ENCODE measurements at regions not wholly inside any gene's neighbourhood (a gene's known extent, or its start where the extent isn't known, plus 50 kb on each side); places are given as distances from the start of the nearest gene placed in this dataset.

DNA sequence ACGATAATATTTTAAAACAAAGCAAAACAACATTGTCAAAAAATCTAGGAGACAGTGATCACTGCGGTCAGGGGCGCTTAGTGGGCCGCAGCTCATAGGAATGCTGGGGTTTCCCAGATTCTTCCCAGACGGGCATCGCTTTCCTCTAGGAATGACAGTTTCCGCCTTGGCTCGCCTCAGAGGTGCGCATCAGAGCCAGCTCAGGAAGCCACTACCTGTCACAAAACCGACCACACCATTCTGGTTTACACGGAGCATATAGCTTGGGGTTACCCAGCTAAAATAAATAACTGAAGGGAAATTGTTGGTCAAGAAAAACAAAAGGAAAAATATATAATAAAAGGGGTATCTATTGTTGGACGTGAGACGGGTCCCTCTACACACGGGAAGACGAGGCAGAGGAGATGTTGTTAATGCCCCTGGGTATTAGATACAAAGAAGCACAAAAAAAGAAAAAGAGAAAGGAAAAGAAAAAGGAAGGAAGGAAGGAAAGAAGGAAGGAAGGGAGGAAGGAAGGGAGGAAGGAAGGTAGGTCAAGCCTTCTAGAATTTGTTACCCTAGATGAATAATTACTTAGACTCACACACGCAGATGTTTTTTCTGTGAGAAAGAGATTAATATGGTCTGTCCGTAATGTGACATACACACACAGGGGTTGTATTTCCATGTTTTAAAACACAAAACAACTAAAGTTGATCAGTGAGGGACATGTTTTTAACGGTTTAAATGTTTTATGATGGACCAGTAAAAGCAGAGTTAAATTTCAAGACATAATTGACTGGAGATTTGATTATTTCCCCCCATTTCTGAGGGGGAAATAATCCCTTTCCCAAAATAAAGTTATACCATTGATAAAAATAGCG is 292.4 kb upstream of the NFE2L3 start:
- DNase-seq (ENCODE audit: low spot score), result no peak

DNA sequence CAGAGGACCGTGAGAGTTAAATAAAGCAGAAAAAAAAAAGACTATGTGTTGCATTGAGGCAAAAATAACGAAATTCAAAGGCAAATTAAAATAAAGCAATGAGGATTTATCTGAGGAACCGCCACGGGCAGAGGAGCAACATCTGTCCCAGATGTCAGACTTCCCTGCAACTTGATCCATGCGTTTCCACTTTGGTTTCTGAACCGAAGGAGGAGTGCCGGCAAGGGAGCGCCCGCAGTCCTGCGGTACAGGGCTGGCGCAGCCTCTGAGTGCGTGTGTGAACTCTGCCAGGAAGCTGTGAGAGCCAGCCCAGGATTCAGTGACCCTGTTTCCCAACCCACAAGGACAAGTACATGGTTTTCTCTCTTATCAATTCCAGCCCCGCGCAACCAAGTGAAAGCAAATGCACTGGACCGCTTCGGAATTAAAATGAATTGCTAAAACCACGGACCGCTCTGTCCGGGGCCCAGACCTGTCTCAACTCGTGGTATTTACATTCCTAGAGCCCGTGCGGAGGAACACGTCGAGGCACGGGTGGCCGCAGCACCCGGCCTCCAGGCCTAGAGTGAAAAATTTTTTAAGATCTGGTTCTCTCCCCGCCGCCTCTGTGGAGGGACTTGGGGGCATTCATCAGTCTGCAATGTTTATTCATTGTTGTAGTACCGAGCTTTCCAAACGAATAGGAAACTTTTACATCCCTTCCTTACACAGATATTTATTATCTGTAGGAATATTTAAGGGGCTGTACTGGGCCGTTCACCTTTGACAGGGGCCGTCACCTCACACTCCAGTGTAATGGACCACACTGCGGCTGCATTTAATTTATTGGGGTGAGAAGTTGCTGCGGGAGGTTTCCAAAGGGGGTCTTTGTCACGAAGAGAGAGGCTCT is 291.5 kb upstream of the NFE2L3 start:
- DNase-seq (ENCODE audit: low spot score), result no peak

DNA sequence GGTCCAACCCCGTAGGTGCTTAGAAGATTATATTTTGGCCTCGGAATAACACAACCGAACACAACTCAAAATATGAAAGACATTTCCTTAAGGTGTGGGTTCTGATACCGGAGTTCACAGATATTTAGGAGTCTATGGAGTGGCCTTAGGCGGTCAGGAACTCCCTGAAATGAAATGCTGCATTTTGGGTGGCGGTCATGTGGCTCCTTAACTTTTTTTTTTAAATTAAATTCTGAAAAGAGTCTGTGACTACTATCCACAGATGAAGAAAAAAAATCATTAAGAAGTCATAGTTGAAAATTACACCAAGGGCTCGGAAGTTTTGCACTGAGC is 290.9 kb upstream of the NFE2L3 start:
- no peak for DNase-seq (ENCODE audit: low spot score)

DNA sequence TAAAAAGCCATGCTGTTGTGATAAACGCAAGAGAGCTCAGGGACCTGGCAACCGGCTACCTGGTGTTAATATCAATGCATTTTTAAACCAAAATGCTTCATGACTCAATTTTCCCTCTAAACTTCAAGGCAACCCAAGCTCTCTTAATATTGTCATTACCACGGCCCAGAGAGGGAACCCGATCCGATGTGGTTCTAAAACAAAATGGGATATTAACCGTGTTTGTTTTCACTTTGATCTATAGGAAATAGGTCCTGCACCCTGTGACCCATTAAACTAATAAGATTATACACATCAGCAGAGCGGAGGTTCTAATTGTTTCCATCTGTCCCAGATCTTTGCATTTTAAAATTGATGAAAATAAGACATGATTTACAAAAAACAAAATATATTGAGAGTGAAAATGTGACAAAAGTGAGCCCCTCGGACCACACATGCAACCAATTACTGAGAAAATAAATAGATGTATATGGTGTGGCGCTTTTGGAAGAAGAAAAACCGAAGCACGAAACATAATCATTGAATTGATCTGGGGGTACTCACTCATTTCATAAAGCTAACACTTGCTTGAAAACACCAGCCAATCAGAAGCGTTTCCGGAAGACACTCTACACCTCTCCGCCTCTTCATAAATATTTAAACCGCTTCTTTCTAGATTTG is 290.3 kb upstream of the NFE2L3 start:
- DNase-seq (ENCODE audit: low spot score), result no peak

DNA sequence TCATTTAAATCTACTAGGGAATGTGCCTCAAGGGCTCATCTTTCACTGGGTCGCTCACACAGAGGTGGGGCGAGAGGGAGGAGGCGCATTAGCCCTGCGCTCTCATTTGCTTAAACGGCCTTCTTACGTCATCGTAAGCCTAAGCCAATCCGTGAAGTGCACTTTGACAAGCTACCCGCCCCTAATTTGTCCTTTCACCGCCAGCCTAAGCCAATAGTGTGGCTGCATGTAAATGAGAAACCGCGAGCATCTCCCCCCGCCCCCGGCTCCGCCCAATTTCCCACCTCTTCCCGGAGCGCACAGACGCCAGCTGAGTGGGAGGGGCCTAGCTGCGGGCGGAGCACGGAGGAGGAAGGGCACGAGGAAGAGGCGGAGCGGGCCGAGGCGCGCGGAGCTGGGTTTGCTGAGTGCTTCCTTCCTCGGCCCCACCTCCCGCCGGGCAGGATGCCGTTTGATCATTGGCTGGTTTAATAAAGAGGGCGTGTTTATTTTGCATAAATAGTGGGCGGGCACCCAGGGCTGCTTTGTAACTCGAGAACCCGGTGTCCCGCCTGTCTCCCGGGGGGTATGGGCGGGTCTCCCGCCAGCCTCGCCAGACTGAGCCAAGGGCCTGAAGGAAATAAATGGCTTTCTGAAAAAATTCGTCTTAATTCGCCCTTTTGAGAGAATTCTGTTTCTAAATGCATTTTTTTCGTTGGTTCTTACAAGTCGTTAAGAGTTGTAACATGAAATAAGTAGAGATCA is 289.6 kb upstream of the NFE2L3 start:
- no peak for DNase-seq (ENCODE audit: low spot score)

- DNase-seq (ENCODE audit: low spot score), result no peak
Observed at GRCh38 chr7:25863005-25863728, 288.8 kb upstream of the NFE2L3 start.

- DNase-seq (ENCODE audit: low spot score), result no peak
Observed at GRCh38 chr7:25863729-25864110, 288.3 kb upstream of the NFE2L3 start.

- DNase-seq (ENCODE audit: low spot score), result no peak
Observed at GRCh38 chr7:25864511-25864910, 287.5 kb upstream of the NFE2L3 start.

GRCh38 chr7:25864943-25865751 is 286.9 kb upstream of the NFE2L3 start:
- DNase-seq (ENCODE audit: low spot score), result no peak

DNA sequence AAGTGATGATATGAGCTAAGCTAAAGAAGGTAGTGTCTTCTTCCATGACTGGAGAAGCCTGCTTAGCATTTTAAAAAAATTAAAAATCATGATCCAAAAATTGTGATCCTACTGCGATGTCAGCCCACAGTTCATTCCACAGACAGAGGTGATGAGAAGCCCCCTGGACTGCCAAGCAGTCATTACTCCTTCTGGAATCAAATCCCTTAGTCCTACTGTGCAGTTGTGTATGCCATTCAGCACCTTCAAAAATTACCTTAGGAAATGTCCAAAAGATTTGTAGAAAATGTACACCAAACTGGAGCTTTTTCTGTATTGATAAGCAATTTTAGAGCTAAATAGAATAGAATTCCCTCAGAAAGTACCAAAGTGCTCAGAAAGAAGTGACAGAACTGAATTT is 283.5 kb upstream of the NFE2L3 start:
- no peak for DNase-seq (ENCODE audit: low spot score)

DNA sequence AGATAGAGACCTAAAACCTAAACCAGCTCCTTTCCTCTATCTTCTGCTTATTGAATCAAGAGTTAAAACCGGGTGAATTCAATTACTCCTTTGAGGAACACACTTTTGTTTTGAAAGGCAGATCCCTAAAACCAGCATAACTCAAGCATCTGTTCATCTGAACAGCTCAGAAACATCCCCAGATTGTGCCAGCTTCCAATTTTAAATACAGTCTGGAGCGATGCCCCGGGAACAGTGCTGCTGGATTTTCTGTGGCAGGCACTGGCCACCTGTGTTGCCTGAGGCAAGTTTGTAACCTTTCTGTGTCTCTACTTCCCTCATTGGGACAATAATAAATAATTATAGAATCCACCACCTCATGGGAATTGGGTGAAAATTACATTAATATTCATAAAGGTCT is 281.4 kb upstream of the NFE2L3 start:
- no peak for DNase-seq (ENCODE audit: low spot score)

- no peak for DNase-seq (ENCODE audit: low spot score)
Observed at GRCh38 chr7:25876092-25876491, 275.9 kb upstream of the NFE2L3 start.

GRCh38 chr7:25877802-25878789 is 273.9 kb upstream of the NFE2L3 start:
- DNase-seq (ENCODE audit: low spot score), result no peak

- DNase-seq (ENCODE audit: low spot score), result no peak
Observed at GRCh38 chr7:25879799-25880198, 272.2 kb upstream of the NFE2L3 start.

DNA sequence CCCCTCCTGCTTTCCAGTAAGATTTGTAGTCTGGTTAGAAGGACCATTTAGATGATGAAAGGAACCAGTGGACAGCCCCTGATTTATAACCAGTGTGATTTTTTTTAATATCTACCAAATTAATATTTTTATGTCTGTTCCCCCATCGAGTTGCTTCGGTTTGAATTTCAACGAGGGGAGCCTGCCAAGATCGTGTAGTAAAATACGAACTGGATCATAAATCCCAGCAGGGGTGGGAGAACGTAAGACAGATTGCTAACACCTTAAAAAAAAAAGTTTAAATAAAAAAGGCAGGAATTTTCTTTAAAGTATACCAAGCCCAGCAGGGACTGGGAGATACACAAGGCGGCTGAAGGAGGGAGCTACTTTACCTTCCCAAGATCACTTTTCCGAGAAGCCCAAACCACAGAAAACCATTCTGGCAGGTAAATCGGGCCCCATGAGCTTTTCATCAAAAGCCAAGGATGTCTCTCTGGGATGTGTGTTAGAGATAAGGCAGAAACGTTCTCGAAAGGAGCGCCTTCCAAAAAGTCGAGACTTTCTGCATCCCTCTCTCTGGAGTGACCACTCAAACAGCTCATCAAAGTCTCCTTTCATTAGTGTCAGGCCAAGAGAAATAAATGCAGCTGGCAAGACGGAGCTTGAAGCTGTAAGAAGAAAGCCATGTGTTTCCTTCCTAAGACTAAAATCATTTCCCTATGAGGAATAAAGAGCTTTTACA is 270.5 kb upstream of the NFE2L3 start:
- DNase-seq (ENCODE audit: low spot score), result no peak

DNA sequence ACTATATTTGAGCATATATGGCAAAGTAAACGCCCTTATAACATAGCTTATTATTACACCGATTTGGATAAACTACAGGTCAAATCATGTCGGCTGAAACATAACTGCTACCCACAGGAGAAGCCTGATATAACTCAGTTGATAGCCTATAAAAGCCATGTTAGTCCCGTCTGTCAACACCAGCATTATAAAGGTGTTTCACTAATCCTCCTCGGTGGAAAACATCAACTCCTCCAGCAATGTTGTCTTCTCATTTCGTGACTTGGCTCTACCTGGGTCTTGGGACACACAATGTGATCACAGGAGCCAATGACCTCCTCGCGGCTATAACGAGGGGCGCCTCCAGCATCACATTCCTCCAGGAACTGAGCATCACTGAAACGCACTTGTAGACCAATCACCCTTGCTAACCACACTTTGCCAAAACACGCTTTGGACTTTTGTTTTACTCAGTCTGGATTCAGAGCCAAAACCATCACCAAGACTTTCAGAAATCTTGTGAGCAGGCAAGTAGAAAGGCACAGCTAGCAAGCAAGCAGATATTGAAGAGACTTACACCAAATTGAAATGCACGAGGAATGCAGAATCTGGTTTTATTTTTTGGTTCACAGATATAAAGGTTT is 269.7 kb upstream of the NFE2L3 start:
- no peak for DNase-seq (ENCODE audit: low spot score)

DNA sequence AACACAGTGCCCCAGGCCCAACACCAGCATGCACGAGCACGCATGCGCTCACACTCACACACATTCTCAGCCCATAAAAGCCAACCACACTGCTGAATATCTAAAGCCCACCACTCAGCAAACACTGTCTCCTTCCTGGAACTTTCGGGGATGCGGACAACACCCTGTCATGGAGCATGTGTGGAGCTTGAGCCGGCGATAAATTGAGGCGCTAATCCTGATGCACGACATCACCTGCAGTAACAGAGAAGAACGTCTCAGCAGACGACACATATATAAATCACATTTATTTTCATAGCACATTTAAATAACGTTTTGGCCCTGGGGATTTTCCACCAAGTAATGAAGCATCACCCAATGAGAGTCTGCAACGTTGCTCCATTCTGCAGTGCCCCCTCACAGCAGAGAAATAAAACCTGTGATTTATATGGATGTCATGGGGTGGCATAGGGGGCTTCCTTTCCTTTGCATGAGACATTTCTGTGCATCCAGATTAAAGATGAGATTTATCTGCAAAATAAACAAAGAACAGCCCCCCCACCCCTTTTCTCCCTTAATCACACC is 267.7 kb upstream of the NFE2L3 start:
- DNase-seq (ENCODE audit: low spot score), result no peak

GRCh38 chr7:25885057-25885576 is 266.9 kb upstream of the NFE2L3 start:
- DNase-seq (ENCODE audit: low spot score), result no peak

Measured in pons (tissue), 1 donor.